Choroid plexus epithelial cell (primary cell): ENCODE measurements at regions not wholly inside any gene's neighbourhood (a gene's known extent, or its start where the extent isn't known, plus 50 kb on each side); places are given as distances from the start of the nearest gene placed in this dataset.

Experiments used
- DNase-seq: peaks from one replicate; pipeline ENCODE4 v3.0.0-alpha.2; 2010; ENCODE audit warnings: low read depth
- H3K4me3 ChIP-seq: 2 replicates; pipeline ENCODE4 v1.5.1; 2011; ENCODE audit warnings: low read depth, mild to moderate bottlenecking, control low read depth, low read length, moderate library complexity
- CTCF ChIP-seq: conservative IDR thresholded peaks from 2 replicates; pipeline ENCODE4 v1.5.1; 2011; ENCODE audit warnings: low read depth, mild to moderate bottlenecking, control low read depth, inconsistent platforms, low read length, moderate library complexity

GRCh38 chr14:28870033-28870564 is 103.5 kb downstream of the FOXG1 start:
- DNase-seq: no peak
- no peak for TF ChIP-seq CTCF
- no peak overlapping the region for H3K4me3 ChIP-seq

GRCh38 chr14:28875934-28876571 is 109.5 kb downstream of the FOXG1 start:
- DNase-seq: no peak
- TF ChIP-seq CTCF: no peak
- no peak overlapping the region for H3K4me3 ChIP-seq

- no peak overlapping the region for H3K4me3 ChIP-seq
- no peak for DNase-seq
- TF ChIP-seq CTCF: no peak
Observed at GRCh38 chr14:28876572-28876945, 110.0 kb downstream of the FOXG1 start.

GRCh38 chr14:28877923-28878322 is 111.3 kb downstream of the FOXG1 start:
- no peak for DNase-seq
- TF ChIP-seq CTCF: no peak
- no peak overlapping the region for H3K4me3 ChIP-seq

GRCh38 chr14:28879573-28879996 is 113.0 kb downstream of the FOXG1 start:
- no peak for TF ChIP-seq CTCF
- no peak for DNase-seq
- H3K4me3 ChIP-seq: no peak overlapping the region

- DNase-seq: no peak
- no peak overlapping the region for H3K4me3 ChIP-seq
- no peak for TF ChIP-seq CTCF
Observed at GRCh38 chr14:28886940-28887339, 120.4 kb downstream of the FOXG1 start.

- DNase-seq: no peak
- no peak overlapping the region for H3K4me3 ChIP-seq
- no peak for TF ChIP-seq CTCF
Observed at GRCh38 chr14:28895389-28895788, 128.8 kb downstream of the FOXG1 start.
